Thyroid gland (tissue), 4 donors: ENCODE measurements at regions not wholly inside any gene's neighbourhood (a gene's known extent, or its start where the extent isn't known, plus 50 kb on each side); places are given as distances from the start of the nearest gene placed in this dataset.

ENCODE experiments used
- CTCF ChIP-seq, 6 experiments: fragments of 200-600 bp in 3 of 6; fragments of 450-650 bp in 3 of 6; sonication (generic) in 3 of 6; IDR thresholded peaks; one replicate each; pipeline ENCODE4 v1.5.1; 2016 to 2019; ENCODE audit warnings: antibody characterized with exemption in 6 of 6, mild to moderate bottlenecking in 2 of 6, inconsistent platforms in 1 of 6, moderate library complexity in 1 of 6
- POLR2A ChIP-seq, 2 donors: fragments of 450-650 bp; IDR thresholded peaks; one replicate each; pipeline ENCODE4 v1.6.1; 2017; ENCODE audit warnings: antibody characterized with exemption in 2 of 2, mild to moderate bottlenecking in 2 of 2, moderate library complexity in 1 of 2

- TF ChIP-seq CTCF (IDR thresholded peaks at IDR 0.05), result no peak
- no peak for TF ChIP-seq POLR2A (IDR thresholded peaks at IDR 0.05)
These were observed 228.6 kb downstream of the BRD1 start for GRCh38 chr22:49599039-49599438.
